GM21390 (cell line): ENCODE measurements at regions not wholly inside any gene's neighbourhood (a gene's known extent, or its start where the extent isn't known, plus 50 kb on each side); places are given as distances from the start of the nearest gene placed in this dataset.
"Not testable (repeated sequence)": the region's sequence is repeated elsewhere in the genome, so short reads cannot be mapped to it uniquely, and the experiment has no call there.

ENCODE experiments used
- ATAC-seq: cut with Tn5 transposase; IDR thresholded peaks from one replicate; pipeline ENCODE4 v1.9.1; 2021; ENCODE audit not compliant: unreplicated experiment

GRCh38 chr7:153748885-153749284, 303.3 kb upstream of the DPP6 start:
- not testable (repeated sequence) for ATAC-seq

GRCh38 chr7:153765869-153766268, 286.3 kb upstream of the DPP6 start:
- ATAC-seq, result not testable (repeated sequence)

GRCh38 chr7:153766926-153767325, 285.3 kb upstream of the DPP6 start:
- ATAC-seq, result not testable (repeated sequence)

GRCh38 chr7:153772966-153773365, 279.2 kb upstream of the DPP6 start:
- no peak for ATAC-seq

GRCh38 chr7:153776940-153777339, 275.3 kb upstream of the DPP6 start:
- ATAC-seq, result not testable (repeated sequence)

GRCh38 chr7:153797363-153797762, 254.8 kb upstream of the DPP6 start:
- not testable (repeated sequence) for ATAC-seq

- ATAC-seq, result no peak
These were observed 244.1 kb upstream of the DPP6 start for GRCh38 chr7:153808117-153808516.

- ATAC-seq, result no peak
These were observed 222.7 kb upstream of the DPP6 start for GRCh38 chr7:153829525-153829924.

- ATAC-seq, result no peak
These were observed 220.0 kb upstream of the DPP6 start for GRCh38 chr7:153832160-153832559.

GRCh38 chr7:153835103-153835502, 217.1 kb upstream of the DPP6 start:
- ATAC-seq, result no peak

GRCh38 chr7:153835712-153836265, 216.4 kb upstream of the DPP6 start:
- no peak for ATAC-seq

GRCh38 chr7:153838591-153838990, 213.6 kb upstream of the DPP6 start:
- no peak for ATAC-seq

GRCh38 chr7:153840861-153841260, 211.3 kb upstream of the DPP6 start:
- ATAC-seq, result no peak

GRCh38 chr7:153847828-153848227, 204.4 kb upstream of the DPP6 start:
- ATAC-seq, result no peak

- ATAC-seq, result no peak
These were observed 199.9 kb upstream of the DPP6 start for GRCh38 chr7:153852261-153852660.

- no peak for ATAC-seq
These were observed 193.8 kb upstream of the DPP6 start for GRCh38 chr7:153858355-153858754.

- ATAC-seq, result no peak
These were observed 193.0 kb upstream of the DPP6 start for GRCh38 chr7:153859239-153859638.

GRCh38 chr7:153886506-153887441, 165.4 kb upstream of the DPP6 start:
- ATAC-seq, result no peak

- no peak for ATAC-seq
These were observed 164.2 kb upstream of the DPP6 start for GRCh38 chr7:153887749-153888569.

- no peak for ATAC-seq
These were observed 160.2 kb upstream of the DPP6 start for GRCh38 chr7:153891990-153892389.

- no peak for ATAC-seq
These were observed 149.3 kb upstream of the DPP6 start for GRCh38 chr7:153902862-153903261.

GRCh38 chr7:153912211-153912610, 140.0 kb upstream of the DPP6 start:
- no peak for ATAC-seq
